ENCODE measurements at regions not wholly inside any gene's neighbourhood (a gene's known extent, or its start where the extent isn't known, plus 50 kb on each side); places are given as distances from the start of the nearest gene placed in this dataset.
A peak's percentile ranks its signal among the peaks of the same experiment; 100 is the strongest.
"Not testable (repeated sequence)": the region's sequence is repeated elsewhere in the genome, so short reads cannot be mapped to it uniquely, and the experiment has no call there.

GRCh38 chr6:168182908-168183612, 104.0 kb upstream of the FRMD1 start:
- Mint-ChIP-seq H3K4me1 (ENCODE audit: low read depth) (no peaks in the 10 kb centered on the region), H3K9me3 (ENCODE audit: low read depth) (no peaks in the 10 kb centered on the region), H3K27ac (no peak overlapping the region), H3K4me3 (no peak overlapping the region), H3K27me3 (no peaks in the 10 kb centered on the region), H3K36me3 (no peaks in the 10 kb centered on the region)

GRCh38 chr6:168182366-168182765, 103.4 kb upstream of the FRMD1 start:
- Mint-ChIP-seq H3K27ac (no peak overlapping the region), H3K9me3 (ENCODE audit: low read depth) (no peaks in the 10 kb centered on the region), H3K4me3 (no peak overlapping the region), H3K36me3 (no peaks in the 10 kb centered on the region), H3K4me1 (ENCODE audit: low read depth) (no peaks in the 10 kb centered on the region), H3K27me3 (no peaks in the 10 kb centered on the region)

GRCh38 chr6:168181876-168182275, 102.9 kb upstream of the FRMD1 start:
- Mint-ChIP-seq H3K36me3 (no peaks in the 10 kb centered on the region), H3K27me3 (no peaks in the 10 kb centered on the region), H3K4me3 (no peak overlapping the region), H3K27ac (no peak overlapping the region), H3K4me1 (ENCODE audit: low read depth) (no peaks in the 10 kb centered on the region), H3K9me3 (ENCODE audit: low read depth) (no peaks in the 10 kb centered on the region)

GRCh38 chr6:168181316-168181715, 102.3 kb upstream of the FRMD1 start:
- Mint-ChIP-seq H3K36me3 (no peaks in the 10 kb centered on the region), H3K4me3 (no peak overlapping the region), H3K27ac (no peak overlapping the region), H3K27me3 (no peaks in the 10 kb centered on the region), H3K4me1 (ENCODE audit: low read depth) (no peaks in the 10 kb centered on the region), H3K9me3 (ENCODE audit: low read depth) (no peaks in the 10 kb centered on the region)

GRCh38 chr6:168180548-168181011, 101.6 kb upstream of the FRMD1 start:
- H3K4me3 Mint-ChIP-seq = no peak overlapping the region
- H3K9me3 Mint-ChIP-seq (ENCODE audit: low read depth) = no peaks in the 10 kb centered on the region
- H3K27me3 Mint-ChIP-seq = no peaks in the 10 kb centered on the region
- H3K4me1 Mint-ChIP-seq (ENCODE audit: low read depth) = no peaks in the 10 kb centered on the region
- no peak overlapping the region for H3K27ac Mint-ChIP-seq
- H3K36me3 Mint-ChIP-seq = no peaks in the 10 kb centered on the region

- no peaks in the 10 kb centered on the region for H3K27me3 Mint-ChIP-seq
Measured at GRCh38 chr6:168179702-168180382, 100.8 kb upstream of the FRMD1 start.

GRCh38 chr6:168179133-168179532, 100.1 kb upstream of the FRMD1 start:
- peaks cover 3% of the 10 kb centered on the region for H3K27me3 Mint-ChIP-seq
- no peak overlapping the region for H3K4me3 Mint-ChIP-seq
- no peaks in the 10 kb centered on the region for H3K4me1 Mint-ChIP-seq (ENCODE audit: low read depth)
- no peaks in the 10 kb centered on the region for H3K9me3 Mint-ChIP-seq (ENCODE audit: low read depth)
- no peaks in the 10 kb centered on the region for H3K36me3 Mint-ChIP-seq
- H3K27ac Mint-ChIP-seq = no peak overlapping the region

More at GRCh38 chr6:168179702-168180382, 100.8 kb upstream of the FRMD1 start:
- no peaks in the 10 kb centered on the region for H3K36me3 Mint-ChIP-seq
- no peaks in the 10 kb centered on the region for H3K4me1 Mint-ChIP-seq (ENCODE audit: low read depth)
- H3K9me3 Mint-ChIP-seq (ENCODE audit: low read depth) = no peaks in the 10 kb centered on the region
- H3K4me3 Mint-ChIP-seq = no peak overlapping the region
- no peak overlapping the region for H3K27ac Mint-ChIP-seq

GRCh38 chr6:168177103-168177891, 98.3 kb upstream of the FRMD1 start:
- no peaks in the 10 kb centered on the region for H3K36me3 Mint-ChIP-seq
- H3K9me3 Mint-ChIP-seq (ENCODE audit: low read depth) = no peaks in the 10 kb centered on the region

GRCh38 chr6:168171673-168172353, 92.8 kb upstream of the FRMD1 start:
- no peak overlapping the region for H3K4me3 Mint-ChIP-seq
- H3K27ac Mint-ChIP-seq = no peak overlapping the region
- H3K27me3 Mint-ChIP-seq = peaks cover 5% of the 10 kb centered on the region
- H3K9me3 Mint-ChIP-seq (ENCODE audit: low read depth) = no peaks in the 10 kb centered on the region
- no peaks in the 10 kb centered on the region for H3K36me3 Mint-ChIP-seq
- no peaks in the 10 kb centered on the region for H3K4me1 Mint-ChIP-seq (ENCODE audit: low read depth)

More at GRCh38 chr6:168177103-168177891, 98.3 kb upstream of the FRMD1 start:
- Mint-ChIP-seq H3K27me3 (peaks cover 5% of the 10 kb centered on the region), H3K4me1 (ENCODE audit: low read depth) (no peaks in the 10 kb centered on the region), H3K4me3 (no peak overlapping the region), H3K27ac (no peak overlapping the region)

GRCh38 chr6:168170841-168171601, 92.0 kb upstream of the FRMD1 start:
- Mint-ChIP-seq H3K36me3 (no peaks in the 10 kb centered on the region), H3K4me1 (ENCODE audit: low read depth) (no peaks in the 10 kb centered on the region), H3K9me3 (ENCODE audit: low read depth) (no peaks in the 10 kb centered on the region), H3K4me3 (no peak overlapping the region), H3K27me3 (peaks cover 5% of the 10 kb centered on the region), H3K27ac (no peak overlapping the region)

GRCh38 chr6:168169624-168170023, 90.6 kb upstream of the FRMD1 start:
- Mint-ChIP-seq H3K4me1 (ENCODE audit: low read depth) (no peaks in the 10 kb centered on the region), H3K27me3 (peaks cover 5% of the 10 kb centered on the region), H3K9me3 (ENCODE audit: low read depth) (no peaks in the 10 kb centered on the region), H3K36me3 (no peaks in the 10 kb centered on the region), H3K27ac (no peak overlapping the region), H3K4me3 (no peak overlapping the region)

GRCh38 chr6:168168936-168169335, 89.9 kb upstream of the FRMD1 start:
- H3K4me3 Mint-ChIP-seq; H3K9me3 Mint-ChIP-seq (ENCODE audit: low read depth); H3K36me3 Mint-ChIP-seq; H3K4me1 Mint-ChIP-seq (ENCODE audit: low read depth); H3K27me3 Mint-ChIP-seq: not testable (repeated sequence)
- H3K27ac Mint-ChIP-seq = peak overlapping the region; percentile 28

- not testable (repeated sequence) for H3K27me3 Mint-ChIP-seq; H3K4me1 Mint-ChIP-seq (ENCODE audit: low read depth); H3K4me3 Mint-ChIP-seq; H3K9me3 Mint-ChIP-seq (ENCODE audit: low read depth); H3K36me3 Mint-ChIP-seq; H3K27ac Mint-ChIP-seq
Measured at GRCh38 chr6:168168330-168168729, 89.3 kb upstream of the FRMD1 start.
